CD4-positive, alpha-beta T cell (primary cell): ENCODE measurements at regions not wholly inside any gene's neighbourhood (a gene's known extent, or its start where the extent isn't known, plus 50 kb on each side); places are given as distances from the start of the nearest gene placed in this dataset.

Source experiments
- ATAC-seq: fragments of 200-7000 bp; cut with Tn5 transposase; one replicate; pipeline ENCODE4 v1.10.0; 2022; ENCODE audit warnings: mild to moderate bottlenecking; ENCODE audit not compliant: poor library complexity
- CTCF ChIA-PET: fragments of 350-600 bp; sonication (Branson Sonifier 250); formaldehyde crosslinking; loops from one replicate; lab custom pipeline; 2021; ENCODE audit warnings: antibody characterized with exemption, inconsistent platforms; lab: Charles Lee
- POLR2A ChIA-PET: fragments of 350-600 bp; sonication (Branson Sonifier 250); formaldehyde crosslinking; loops from one replicate; lab custom pipeline; 2021; ENCODE audit warnings: antibody characterized with exemption, inconsistent platforms; lab: Charles Lee
- DNase-seq, 14 experiments: peaks; one replicate each; pipeline ENCODE4 v3.0.0-alpha.2; 2013 to 2020; ENCODE audit warnings: mixed read lengths in 2 of 14
- H3K27ac ChIP-seq, 2 donors: one replicate each; pipeline versions ENCODE4 v1.5.1 to v1.7.0; 2013; ENCODE audit warnings: low read length in 2 of 2, low read depth in 1 of 2, mild to moderate bottlenecking in 1 of 2
- H3K27me3 ChIP-seq, 2 experiments: 1 replicate in 1 of 2; 2 replicates in 1 of 2; pipeline versions ENCODE4 v1.6.1 to v1.7.0; 2013; ENCODE audit warnings: low read length in 2 of 2, control low read depth in 1 of 2, mild to moderate bottlenecking in 1 of 2, moderate library complexity in 1 of 2; ENCODE audit not compliant: insufficient read depth in 2 of 2, control insufficient read depth in 1 of 2
- H3K36me3 ChIP-seq: one replicate; pipeline ENCODE4 v1.6.1; 2013; ENCODE audit warnings: low read length, control low read depth; ENCODE audit not compliant: insufficient read depth
- H3K4me1 ChIP-seq: one replicate; pipeline ENCODE4 v1.6.1; 2013; ENCODE audit warnings: low read length, control low read depth; ENCODE audit not compliant: insufficient read depth
- H3K4me3 ChIP-seq: one replicate; pipeline ENCODE4 v1.5.1; 2013; ENCODE audit warnings: mild to moderate bottlenecking, low read length, moderate library complexity
- H3K9me3 ChIP-seq, 2 experiments: 1 replicate in 1 of 2; 2 replicates in 1 of 2; pipeline versions ENCODE4 v1.6.1 to v1.7.0; 2013; ENCODE audit warnings: low read length in 2 of 2, mild to moderate bottlenecking in 2 of 2, control low read depth in 1 of 2, moderate library complexity in 1 of 2; ENCODE audit not compliant: control insufficient read depth in 1 of 2, insufficient read depth in 1 of 2
- H3K27ac Mint-ChIP-seq: one replicate; pipeline ENCODE4 v1.8.0; 2020; ENCODE audit warnings: mixed read lengths
- H3K27me3 Mint-ChIP-seq: one replicate; pipeline ENCODE4 v1.8.0; 2021; ENCODE audit warnings: mixed read lengths
- H3K36me3 Mint-ChIP-seq: one replicate; pipeline ENCODE4 v1.8.0; 2021; ENCODE audit warnings: low read depth, mixed read lengths
- H3K4me1 Mint-ChIP-seq: one replicate; pipeline ENCODE4 v1.8.0; 2021; ENCODE audit warnings: low read depth, mixed read lengths
- H3K4me3 Mint-ChIP-seq: one replicate; pipeline ENCODE4 v1.8.0; 2020; ENCODE audit warnings: mild to moderate bottlenecking, mixed read lengths
- H3K9me3 Mint-ChIP-seq: one replicate; pipeline ENCODE4 v1.8.0; 2020; ENCODE audit warnings: mixed read lengths
- CTCF ChIP-seq: fragments of 200-600 bp; IDR thresholded peaks from one replicate; pipeline ENCODE4 v1.8.0; 2022; ENCODE audit warnings: antibody characterized with exemption, mild to moderate bottlenecking
- intact Hi-C, 2 experiments: fragments of 100-400 bp; cut with DNase I in 1 of 2; cut with micrococcal nuclease in 1 of 2; formaldehyde crosslinking; loops; one replicate each; pipeline versions ENCODE4 v1.15.1 to v1.9.0; 2023 to 2025; cut with DNase I, micrococcal nuclease

- H3K36me3 ChIP-seq: no peaks in the 10 kb centered on the region
- POLR2A ChIA-PET: no interaction called here
- H3K4me3 Mint-ChIP-seq: no peak overlapping the region
Observed at GRCh38 chr7:68674826-68675225, 923.4 kb upstream of the AUTS2 start.

GRCh38 chr7:68676813-68677535 is 921.3 kb upstream of the AUTS2 start:
- Histone ChIP-seq H3K36me3 (no peaks in the 10 kb centered on the region), H3K9me3 (peaks cover 0 to 15% of the 10 kb centered on the region in 2 experiments), H3K27ac (no peak overlapping the region), H3K4me3 (no peak overlapping the region), H3K27me3 (no peaks in the 10 kb centered on the region), H3K4me1 (no peaks in the 10 kb centered on the region)
- intact Hi-C loops: no loop called here
- TF ChIP-seq CTCF: no peak
- Mint-ChIP-seq H3K4me1 (no peaks in the 10 kb centered on the region), H3K36me3 (no peaks in the 10 kb centered on the region), H3K9me3 (peaks cover 11% of the 10 kb centered on the region), H3K27me3 (no peaks in the 10 kb centered on the region), H3K4me3 (no peak overlapping the region), H3K27ac (no peak overlapping the region)
- ChIA-PET CTCF (no interaction called here), POLR2A (no interaction called here)
- ATAC-seq (no peak), DNase-seq (no peak)

More at GRCh38 chr7:68674826-68675225, 923.4 kb upstream of the AUTS2 start:
- no peaks in the 10 kb centered on the region for H3K27me3 Mint-ChIP-seq
- intact Hi-C loops: no loop called here
- H3K27ac Mint-ChIP-seq: no peak overlapping the region
- ATAC-seq: no peak
- Histone ChIP-seq H3K9me3 (peaks cover 0 to 17% of the 10 kb centered on the region in 2 experiments), H3K4me1 (no peaks in the 10 kb centered on the region), H3K27me3 (no peaks in the 10 kb centered on the region), H3K4me3 (no peak overlapping the region), H3K27ac (no peak overlapping the region)
- CTCF ChIA-PET: no interaction called here
- H3K4me1 Mint-ChIP-seq: no peaks in the 10 kb centered on the region
- H3K9me3 Mint-ChIP-seq: peaks cover 18% of the 10 kb centered on the region
- H3K36me3 Mint-ChIP-seq: no peaks in the 10 kb centered on the region
- DNase-seq: no peak
- no peak for TF ChIP-seq CTCF

GRCh38 chr7:68678196-68678595 is 920.1 kb upstream of the AUTS2 start:
- Histone ChIP-seq H3K4me3 (no peak overlapping the region), H3K4me1 (no peaks in the 10 kb centered on the region), H3K27ac (no peak overlapping the region), H3K9me3 (peaks cover 0 to 15% of the 10 kb centered on the region in 2 experiments), H3K36me3 (no peaks in the 10 kb centered on the region), H3K27me3 (no peaks in the 10 kb centered on the region)
- Mint-ChIP-seq H3K4me1 (no peaks in the 10 kb centered on the region), H3K27ac (no peak overlapping the region), H3K27me3 (no peaks in the 10 kb centered on the region), H3K9me3 (peaks cover 11% of the 10 kb centered on the region), H3K4me3 (no peak overlapping the region), H3K36me3 (no peaks in the 10 kb centered on the region)
- no peak for DNase-seq
- ChIA-PET CTCF (no interaction called here), POLR2A (no interaction called here)
- no peak for TF ChIP-seq CTCF
- intact Hi-C loops: no loop called here
- ATAC-seq: no peak
